Panc1 (cell line): ENCODE measurements at regions not wholly inside any gene's neighbourhood (a gene's known extent, or its start where the extent isn't known, plus 50 kb on each side); places are given as distances from the start of the nearest gene placed in this dataset.

Source experiments
- ATAC-seq: fragments of 200-7000 bp; cut with Tn5 transposase; 2 replicates; pipeline ENCODE4 v1.9.1; 2020; ENCODE audit warnings: mild to moderate bottlenecking, moderate library complexity
- BruUV-seq: library from RNA; stranded (reverse); fragments of 400-500 nt; replicated peaks from 2 replicates; lab custom pipeline; 2021; lab: Mats Ljungman, UMichigan
- CTCF ChIA-PET: fragments of 300-600 bp; sonication (Branson Sonifier 250); formaldehyde crosslinking; loops from one replicate; lab custom pipeline; 2022; ENCODE audit warnings: antibody characterized with exemption; lab: Charles Lee
- POLR2A ChIA-PET: fragments of 300-600 bp; sonication (Branson Sonifier 250); formaldehyde crosslinking; loops from one replicate; lab custom pipeline; 2022; ENCODE audit warnings: antibody characterized with exemption; lab: Charles Lee
- DNase-seq: peaks from one replicate; pipeline ENCODE4 v3.0.0-alpha.2; 2010; ENCODE audit warnings: low read depth, low spot score
- H3K27ac ChIP-seq: 2 replicates; pipeline ENCODE4 v1.5.1; 2011; ENCODE audit warnings: mild to moderate bottlenecking, low read length, inconsistent platforms
- H3K27me3 ChIP-seq: fragments of 200-500 bp; sonication (Bioruptor generic); 2 replicates; pipeline ENCODE4 v1.6.0; 2014; ENCODE audit warnings: low read length, inconsistent platforms; ENCODE audit not compliant: control insufficient read depth, insufficient read depth
- H3K36me3 ChIP-seq: fragments of 200-500 bp; sonication (Bioruptor generic); 2 replicates; pipeline ENCODE4 v1.5.1; 2014; ENCODE audit warnings: inconsistent platforms, mild to moderate bottlenecking, low read length, moderate library complexity; ENCODE audit not compliant: control insufficient read depth, insufficient read depth
- H3K4me1 ChIP-seq: 2 replicates; pipeline ENCODE4 v1.5.1; 2011; ENCODE audit warnings: inconsistent platforms, mild to moderate bottlenecking, low read length, moderate library complexity; ENCODE audit not compliant: control insufficient read depth, insufficient read depth
- H3K4me3 ChIP-seq, 2 experiments: 2 replicates each; pipeline ENCODE4 v1.5.1; 2011 to 2012; ENCODE audit warnings: low read depth in 2 of 2, low read length in 2 of 2, mild to moderate bottlenecking in 2 of 2, inconsistent platforms in 1 of 2, moderate library complexity in 1 of 2
- H3K9me3 ChIP-seq: fragments of 200-500 bp; sonication (Bioruptor generic); 2 replicates; pipeline ENCODE4 v1.5.1; 2014; ENCODE audit warnings: low read depth, mild to moderate bottlenecking, inconsistent platforms, low read length, moderate library complexity; ENCODE audit not compliant: control insufficient read depth, insufficient read depth
- CTCF ChIP-seq: fragments of 450-650 bp; IDR thresholded peaks from 2 replicates; pipeline ENCODE4 v1.5.1; 2017; ENCODE audit warnings: mild to moderate bottlenecking
- POLR2AphosphoS5 ChIP-seq: IDR thresholded peaks from 2 replicates; pipeline ENCODE4 v1.6.1; 2012; ENCODE audit warnings: mild to moderate bottlenecking, low read depth, low read length, moderate library complexity
- REST ChIP-seq, 2 experiments: IDR thresholded peaks; 2 replicates each; pipeline ENCODE4 v1.6.1; 2011 to 2012; ENCODE audit warnings: low read depth in 2 of 2, control low read depth in 1 of 2, low read length in 1 of 2, mild to moderate bottlenecking in 1 of 2, moderate library complexity in 1 of 2; ENCODE audit not compliant: insufficient read depth in 1 of 2
- SIN3A ChIP-seq: IDR thresholded peaks from 2 replicates; pipeline ENCODE4 v1.6.1; 2012; ENCODE audit warnings: low read depth, mild to moderate bottlenecking, low read length, moderate library complexity, borderline replicate concordance; ENCODE audit not compliant: insufficient read depth
- TCF7L2 ChIP-seq: IDR thresholded peaks from 2 replicates; pipeline ENCODE4 v1.6.1; 2011; ENCODE audit warnings: mild to moderate bottlenecking, low read depth, low read length, inconsistent platforms
- in situ Hi-C: cut with HindIII; loops from 2 replicates; pipeline ENCODE4 v1.10.0; 2016; ENCODE audit warnings: low sequenced_read_pairs, low pct_unique_long_range_greater_than_20kb
- intact Hi-C: fragments of 100-400 bp; cut with micrococcal nuclease; formaldehyde crosslinking; loops from one replicate; pipeline ENCODE4 v1.10.0; 2022; ENCODE audit not compliant: unreplicated experiment

DNA sequence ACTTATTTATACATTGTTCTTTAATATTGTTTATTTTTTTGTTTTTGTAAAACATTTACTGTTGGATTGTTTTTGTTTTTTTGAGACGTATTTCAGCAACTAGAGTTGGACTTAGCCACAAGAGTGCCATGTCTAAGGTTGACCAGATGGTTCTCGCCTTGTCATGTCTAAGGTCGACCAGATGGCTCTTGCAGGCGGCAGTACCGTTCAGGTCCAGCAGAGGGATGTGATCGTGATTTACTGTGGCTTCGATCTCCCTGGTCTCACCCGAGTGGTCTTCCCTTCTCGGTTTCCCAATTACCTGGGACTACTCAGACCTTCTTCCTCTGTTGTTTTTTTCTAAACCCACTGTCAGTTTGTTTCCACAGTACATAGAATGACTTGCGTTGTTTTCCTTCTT, 1438.6 kb downstream of the UQCRFS1 start:
- H3K9me3 ChIP-seq, result peaks cover 48% of the 10 kb centered on the region
- BruUV-seq, result no TSS peak
- no peaks in the 10 kb centered on the region for H3K27me3 ChIP-seq
- ATAC-seq (no peak), DNase-seq (no peak)
- CTCF ChIA-PET, result no interaction called here
- intact Hi-C loops (no loop called here), in situ Hi-C loops (no loop called here)
- no peak overlapping the region for H3K4me3 ChIP-seq
- POLR2A ChIA-PET, result no interaction called here
- no peak for TF ChIP-seq POLR2AphosphoS5
- TF ChIP-seq TCF7L2, result no peak
- TF ChIP-seq CTCF, result 0 out of 2 replicates have a peak, but pooled peaks have one; percentile 36
- H3K27ac ChIP-seq, result no peak overlapping the region
- H3K4me1 ChIP-seq, result no peaks in the 10 kb centered on the region
- H3K36me3 ChIP-seq, result no peaks in the 10 kb centered on the region; the same call in 1 of the 2 replicates

DNA sequence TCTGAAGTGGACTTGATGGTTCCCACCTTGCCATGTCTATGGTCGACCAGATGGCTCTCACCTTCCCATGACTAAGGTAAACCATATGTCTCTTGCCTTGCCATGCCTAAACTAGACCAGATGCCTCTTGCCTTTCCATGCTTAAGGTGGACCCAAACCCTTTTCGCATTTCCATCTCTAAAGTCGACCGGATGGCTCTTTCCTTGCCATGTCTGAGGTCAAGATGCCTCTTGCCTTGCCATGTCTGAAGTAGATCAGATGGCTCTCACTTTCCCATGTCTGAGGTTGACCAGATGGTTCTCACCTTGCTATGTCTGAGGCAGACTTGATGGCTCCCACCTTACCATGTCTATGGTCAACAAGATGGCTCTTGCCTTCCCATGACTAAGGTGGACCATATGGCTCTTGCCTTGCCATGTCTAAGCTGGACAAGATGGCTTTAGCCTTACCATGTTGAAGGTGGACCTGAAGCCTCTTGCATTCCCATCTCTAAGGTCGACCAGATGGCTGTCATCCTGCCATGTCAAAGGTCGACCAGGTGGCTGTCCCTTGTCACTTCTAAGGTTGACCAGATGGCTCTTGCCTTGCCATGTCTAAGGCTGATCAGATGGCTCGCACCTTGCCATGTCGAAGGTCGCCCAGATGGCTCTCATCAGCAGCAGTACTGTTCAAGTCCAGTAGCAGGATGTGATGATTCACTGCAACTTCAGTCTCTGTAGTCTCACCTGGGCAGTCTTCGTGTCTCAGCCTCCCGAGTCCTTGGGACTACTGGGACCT, 1439.4 kb downstream of the UQCRFS1 start:
- no peak for TF ChIP-seq POLR2AphosphoS5
- TF ChIP-seq CTCF, result no peak
- TF ChIP-seq TCF7L2, result no peak
- TF ChIP-seq REST (IDR thresholded peaks at IDR 0.05; ENCODE audit: insufficient read depth in 1 of 2, low read depth in 2 of 2, low read length in 1 of 2), result no peak
- no peak for TF ChIP-seq SIN3A
- ATAC-seq (no peak), DNase-seq (no peak)
- Histone ChIP-seq H3K27ac (no peak overlapping the region), H3K27me3 (no peaks in the 10 kb centered on the region), H3K36me3 (no peaks in the 10 kb centered on the region; the same call in 1 of the 2 replicates), H3K9me3 (peaks cover 48% of the 10 kb centered on the region), H3K4me3 (no peak overlapping the region), H3K4me1 (no peaks in the 10 kb centered on the region)
- in situ Hi-C loops, result no loop called here
- POLR2A ChIA-PET, result no interaction called here
- intact Hi-C loops, result no loop called here
- CTCF ChIA-PET, result no interaction called here
- BruUV-seq, result no TSS peak
